ENCODE measurements at regions not wholly inside any gene's neighbourhood (a gene's known extent, or its start where the extent isn't known, plus 50 kb on each side); places are given as distances from the start of the nearest gene placed in this dataset.

DNA sequence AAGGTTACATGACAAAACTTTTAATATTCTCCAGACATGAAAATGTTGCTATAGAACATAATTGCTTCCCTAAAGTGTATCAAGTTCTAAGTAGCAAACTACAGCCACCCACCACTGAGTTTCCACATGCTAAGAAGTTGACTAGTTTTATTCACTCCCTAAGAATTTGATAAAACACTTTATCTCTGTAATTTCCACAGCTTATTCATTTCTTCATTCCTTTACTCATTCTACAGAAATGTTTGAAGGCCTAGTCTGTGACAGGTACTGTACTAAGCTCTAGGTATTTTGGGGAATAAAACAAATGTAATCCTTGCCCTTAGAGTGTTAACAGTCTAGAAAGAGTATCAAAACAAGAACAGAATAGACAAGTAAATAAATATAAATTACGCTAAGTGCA lies 101.8 kb upstream of the DIAPH3 start:
- TF ChIP-seq, protein P1, sequence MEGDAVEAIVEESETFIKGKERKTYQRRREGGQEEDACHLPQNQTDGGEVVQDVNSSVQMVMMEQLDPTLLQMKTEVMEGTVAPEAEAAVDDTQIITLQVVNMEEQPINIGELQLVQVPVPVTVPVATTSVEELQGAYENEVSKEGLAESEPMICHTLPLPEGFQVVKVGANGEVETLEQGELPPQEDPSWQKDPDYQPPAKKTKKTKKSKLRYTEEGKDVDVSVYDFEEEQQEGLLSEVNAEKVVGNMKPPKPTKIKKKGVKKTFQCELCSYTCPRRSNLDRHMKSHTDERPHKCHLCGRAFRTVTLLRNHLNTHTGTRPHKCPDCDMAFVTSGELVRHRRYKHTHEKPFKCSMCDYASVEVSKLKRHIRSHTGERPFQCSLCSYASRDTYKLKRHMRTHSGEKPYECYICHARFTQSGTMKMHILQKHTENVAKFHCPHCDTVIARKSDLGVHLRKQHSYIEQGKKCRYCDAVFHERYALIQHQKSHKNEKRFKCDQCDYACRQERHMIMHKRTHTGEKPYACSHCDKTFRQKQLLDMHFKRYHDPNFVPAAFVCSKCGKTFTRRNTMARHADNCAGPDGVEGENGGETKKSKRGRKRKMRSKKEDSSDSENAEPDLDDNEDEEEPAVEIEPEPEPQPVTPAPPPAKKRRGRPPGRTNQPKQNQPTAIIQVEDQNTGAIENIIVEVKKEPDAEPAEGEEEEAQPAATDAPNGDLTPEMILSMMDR (conservative IDR thresholded peaks at IDR 0.05; ENCODE audit: low read depth in 2 of 2), result no peak
- no peak for TF ChIP-seq POLR2AphosphoS5 (IDR thresholded peaks at IDR 0.05; ENCODE audit: low read depth)
- TF ChIP-seq, protein P2, sequence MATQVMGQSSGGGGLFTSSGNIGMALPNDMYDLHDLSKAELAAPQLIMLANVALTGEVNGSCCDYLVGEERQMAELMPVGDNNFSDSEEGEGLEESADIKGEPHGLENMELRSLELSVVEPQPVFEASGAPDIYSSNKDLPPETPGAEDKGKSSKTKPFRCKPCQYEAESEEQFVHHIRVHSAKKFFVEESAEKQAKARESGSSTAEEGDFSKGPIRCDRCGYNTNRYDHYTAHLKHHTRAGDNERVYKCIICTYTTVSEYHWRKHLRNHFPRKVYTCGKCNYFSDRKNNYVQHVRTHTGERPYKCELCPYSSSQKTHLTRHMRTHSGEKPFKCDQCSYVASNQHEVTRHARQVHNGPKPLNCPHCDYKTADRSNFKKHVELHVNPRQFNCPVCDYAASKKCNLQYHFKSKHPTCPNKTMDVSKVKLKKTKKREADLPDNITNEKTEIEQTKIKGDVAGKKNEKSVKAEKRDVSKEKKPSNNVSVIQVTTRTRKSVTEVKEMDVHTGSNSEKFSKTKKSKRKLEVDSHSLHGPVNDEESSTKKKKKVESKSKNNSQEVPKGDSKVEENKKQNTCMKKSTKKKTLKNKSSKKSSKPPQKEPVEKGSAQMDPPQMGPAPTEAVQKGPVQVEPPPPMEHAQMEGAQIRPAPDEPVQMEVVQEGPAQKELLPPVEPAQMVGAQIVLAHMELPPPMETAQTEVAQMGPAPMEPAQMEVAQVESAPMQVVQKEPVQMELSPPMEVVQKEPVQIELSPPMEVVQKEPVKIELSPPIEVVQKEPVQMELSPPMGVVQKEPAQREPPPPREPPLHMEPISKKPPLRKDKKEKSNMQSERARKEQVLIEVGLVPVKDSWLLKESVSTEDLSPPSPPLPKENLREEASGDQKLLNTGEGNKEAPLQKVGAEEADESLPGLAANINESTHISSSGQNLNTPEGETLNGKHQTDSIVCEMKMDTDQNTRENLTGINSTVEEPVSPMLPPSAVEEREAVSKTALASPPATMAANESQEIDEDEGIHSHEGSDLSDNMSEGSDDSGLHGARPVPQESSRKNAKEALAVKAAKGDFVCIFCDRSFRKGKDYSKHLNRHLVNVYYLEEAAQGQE (IDR thresholded peaks at IDR 0.05; ENCODE audit: unreplicated experiment), result no peak
